Stimulated activated memory B cell treated with anti-CD40 and anti-IgM and Interleukin-4, amounts not matched to agents 10 μg/mL and 1 μg/mL and 100 μg/mL, for 72 hours (primary cell): ENCODE measurements at regions not wholly inside any gene's neighbourhood (a gene's known extent, or its start where the extent isn't known, plus 50 kb on each side); places are given as distances from the start of the nearest gene placed in this dataset.

Experiments
- ATAC-seq: fragments of 150-1000 bp; cut with Tn5 transposase; 2 replicates; pipeline ENCODE4 v1.10.0; 2021
- H3K27ac Mint-ChIP-seq: one replicate; pipeline ENCODE4 v1.8.0; 2022; ENCODE audit warnings: mild to moderate bottlenecking, mixed read lengths
- H3K27me3 Mint-ChIP-seq: one replicate; pipeline ENCODE4 v1.8.0; 2022; ENCODE audit warnings: mixed read lengths
- H3K36me3 Mint-ChIP-seq: one replicate; pipeline ENCODE4 v1.8.0; 2022; ENCODE audit warnings: mixed read lengths
- H3K4me1 Mint-ChIP-seq: one replicate; pipeline ENCODE4 v1.8.0; 2022; ENCODE audit warnings: mixed read lengths
- H3K4me3 Mint-ChIP-seq: one replicate; pipeline ENCODE4 v1.8.0; 2022; ENCODE audit warnings: mild to moderate bottlenecking, moderate library complexity, mixed read lengths
- H3K9me3 Mint-ChIP-seq: one replicate; pipeline ENCODE4 v1.8.0; 2022; ENCODE audit warnings: mixed read lengths

GRCh38 chr13:40446365-40446764, 220.1 kb downstream of the FOXO1 start:
- Mint-ChIP-seq H3K27me3 (no peaks in the 10 kb centered on the region), H3K4me3 (no peak overlapping the region), H3K27ac (peak overlapping the region; percentile 87), H3K4me1 (peaks cover 57% of the 10 kb centered on the region), H3K9me3 (peaks cover 9% of the 10 kb centered on the region), H3K36me3 (no peaks in the 10 kb centered on the region)
- no peak for ATAC-seq

GRCh38 chr13:40447857-40448256, 218.6 kb downstream of the FOXO1 start:
- no peak for ATAC-seq
- H3K4me1 Mint-ChIP-seq: peaks cover 69% of the 10 kb centered on the region
- H3K27ac Mint-ChIP-seq: peak overlapping the region; percentile 70

GRCh38 chr13:40452038-40452666, 214.3 kb downstream of the FOXO1 start:
- Mint-ChIP-seq H3K9me3 (peaks cover 6% of the 10 kb centered on the region), H3K4me1 (peaks cover 33% of the 10 kb centered on the region), H3K4me3 (no peak overlapping the region), H3K36me3 (no peaks in the 10 kb centered on the region), H3K27me3 (no peaks in the 10 kb centered on the region), H3K27ac (peak overlapping the region; percentile 51)
- ATAC-seq: peak; percentile 55

More at GRCh38 chr13:40447857-40448256, 218.6 kb downstream of the FOXO1 start:
- H3K9me3 Mint-ChIP-seq: peaks cover 9% of the 10 kb centered on the region
- H3K4me3 Mint-ChIP-seq: no peak overlapping the region
- H3K27me3 Mint-ChIP-seq: no peaks in the 10 kb centered on the region
- H3K36me3 Mint-ChIP-seq: no peaks in the 10 kb centered on the region

GRCh38 chr13:40452741-40453334, 213.6 kb downstream of the FOXO1 start:
- no peaks in the 10 kb centered on the region for H3K36me3 Mint-ChIP-seq
- H3K4me3 Mint-ChIP-seq: no peak overlapping the region
- H3K9me3 Mint-ChIP-seq: peaks cover 6% of the 10 kb centered on the region
- ATAC-seq: no peak
- H3K27ac Mint-ChIP-seq: peak overlapping the region; percentile 51
- peaks cover 30% of the 10 kb centered on the region for H3K4me1 Mint-ChIP-seq
- H3K27me3 Mint-ChIP-seq: no peaks in the 10 kb centered on the region

- no peaks in the 10 kb centered on the region for H3K36me3 Mint-ChIP-seq
- ATAC-seq: no peak
Observed at GRCh38 chr13:40453351-40454021, 213.0 kb downstream of the FOXO1 start.

GRCh38 chr13:40456397-40456953, 210.0 kb downstream of the FOXO1 start:
- Mint-ChIP-seq H3K36me3 (no peaks in the 10 kb centered on the region), H3K27ac (no peak overlapping the region), H3K4me3 (no peak overlapping the region), H3K9me3 (no peaks in the 10 kb centered on the region), H3K27me3 (no peaks in the 10 kb centered on the region), H3K4me1 (peaks cover 17% of the 10 kb centered on the region)
- no peak for ATAC-seq

More at GRCh38 chr13:40453351-40454021, 213.0 kb downstream of the FOXO1 start:
- H3K4me1 Mint-ChIP-seq: peaks cover 24% of the 10 kb centered on the region
- no peaks in the 10 kb centered on the region for H3K27me3 Mint-ChIP-seq
- peak overlapping the region; percentile 51 for H3K27ac Mint-ChIP-seq
- H3K9me3 Mint-ChIP-seq: peaks cover 3% of the 10 kb centered on the region
- H3K4me3 Mint-ChIP-seq: no peak overlapping the region

- Mint-ChIP-seq H3K27ac (no peak overlapping the region), H3K36me3 (no peaks in the 10 kb centered on the region), H3K4me1 (peaks cover 13% of the 10 kb centered on the region), H3K9me3 (no peaks in the 10 kb centered on the region), H3K27me3 (no peaks in the 10 kb centered on the region), H3K4me3 (no peak overlapping the region)
- ATAC-seq: no peak
Observed at GRCh38 chr13:40456979-40457553, 209.4 kb downstream of the FOXO1 start.

DNA sequence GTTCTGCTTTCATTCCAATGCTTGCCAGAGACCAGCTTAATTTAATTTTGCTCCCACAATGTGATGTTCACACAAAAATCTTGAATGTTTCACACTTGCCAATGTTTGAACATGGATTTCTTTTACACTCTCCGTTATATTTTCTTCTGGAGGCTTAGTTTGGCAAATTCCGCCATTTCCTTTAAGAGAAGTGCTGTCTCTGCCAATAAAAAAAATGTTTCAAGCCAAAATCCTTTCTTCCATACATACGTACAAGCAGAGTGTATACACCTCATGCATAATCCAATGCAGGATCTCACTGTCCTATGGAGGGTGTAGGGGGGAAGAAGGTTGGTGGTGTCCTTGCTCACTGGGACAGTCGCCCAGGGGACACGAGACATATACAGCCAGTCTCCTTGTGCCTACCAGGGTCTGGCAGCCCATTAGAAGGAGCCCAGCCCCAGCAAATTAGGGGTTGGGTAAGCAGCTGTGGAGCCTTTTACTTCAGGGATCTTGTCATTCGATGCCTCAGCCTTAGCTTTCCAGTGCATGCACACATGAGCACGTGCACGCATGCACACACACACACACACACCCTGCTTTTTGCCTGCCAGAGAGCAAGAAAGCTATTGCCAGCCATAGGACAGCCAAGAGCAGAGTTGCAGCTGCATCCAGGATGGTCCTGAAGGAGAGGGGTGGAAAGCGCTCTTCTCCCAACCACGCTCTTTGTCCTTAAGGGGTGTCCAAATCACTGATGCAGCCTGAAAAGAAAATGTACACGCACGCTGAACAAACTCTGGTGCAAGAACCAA, 208.3 kb downstream of the FOXO1 start:
- no peaks in the 10 kb centered on the region for H3K27me3 Mint-ChIP-seq
- no peak overlapping the region for H3K27ac Mint-ChIP-seq
- no peak for ATAC-seq
- peaks cover 2% of the 10 kb centered on the region for H3K4me1 Mint-ChIP-seq
- no peaks in the 10 kb centered on the region for H3K36me3 Mint-ChIP-seq
- no peak overlapping the region for H3K4me3 Mint-ChIP-seq
- H3K9me3 Mint-ChIP-seq: no peaks in the 10 kb centered on the region

DNA sequence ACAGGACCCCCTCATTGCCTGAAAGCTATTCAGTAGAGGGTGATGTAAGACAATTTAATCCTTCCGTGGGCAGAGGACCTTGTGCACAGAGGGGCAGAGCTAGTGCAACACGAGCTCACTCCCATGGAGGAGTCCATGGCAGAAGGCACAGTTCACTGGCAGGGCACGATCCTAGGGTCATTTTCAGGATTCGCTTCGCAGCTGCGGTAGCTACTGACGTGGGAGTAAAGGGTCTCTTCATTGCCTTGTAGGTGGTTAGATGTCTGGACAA, 207.8 kb downstream of the FOXO1 start:
- peaks cover under 1% of the 10 kb centered on the region for H3K4me1 Mint-ChIP-seq
- no peak overlapping the region for H3K27ac Mint-ChIP-seq
- ATAC-seq: no peak
- H3K27me3 Mint-ChIP-seq: no peaks in the 10 kb centered on the region
- no peaks in the 10 kb centered on the region for H3K36me3 Mint-ChIP-seq
- no peak overlapping the region for H3K4me3 Mint-ChIP-seq
- no peaks in the 10 kb centered on the region for H3K9me3 Mint-ChIP-seq

DNA sequence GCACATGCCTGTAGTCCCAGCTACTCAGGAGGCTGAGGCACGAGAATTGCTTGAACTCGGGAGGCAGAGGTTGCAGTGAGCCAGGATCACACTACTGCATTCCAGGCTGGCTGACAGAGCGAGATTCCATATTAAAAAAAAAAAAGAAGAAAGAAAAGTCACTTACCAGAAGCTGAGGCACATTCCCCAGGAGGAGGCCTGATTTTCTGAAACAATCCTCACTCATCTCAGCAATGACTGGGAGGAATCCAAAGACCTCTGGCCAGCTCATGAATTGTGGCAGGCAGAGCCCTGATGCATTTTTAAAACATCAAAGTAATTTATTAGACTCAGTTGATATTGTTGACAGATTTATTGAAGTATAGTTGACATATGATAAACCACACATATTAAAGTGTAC, 206.3 kb downstream of the FOXO1 start:
- H3K4me1 Mint-ChIP-seq: peaks cover 15% of the 10 kb centered on the region
- no peaks in the 10 kb centered on the region for H3K36me3 Mint-ChIP-seq
- peak overlapping the region; percentile 54 for H3K27ac Mint-ChIP-seq
- no peak overlapping the region for H3K4me3 Mint-ChIP-seq
- H3K27me3 Mint-ChIP-seq: no peaks in the 10 kb centered on the region
- ATAC-seq: no peak
- no peaks in the 10 kb centered on the region for H3K9me3 Mint-ChIP-seq

- Mint-ChIP-seq H3K27ac (peak overlapping the region; percentile 15), H3K27me3 (no peaks in the 10 kb centered on the region), H3K9me3 (peaks cover 6% of the 10 kb centered on the region), H3K4me1 (peaks cover 17% of the 10 kb centered on the region), H3K36me3 (no peaks in the 10 kb centered on the region), H3K4me3 (no peak overlapping the region)
- peak; percentile 65 for ATAC-seq
Observed at GRCh38 chr13:40464337-40465014, 202.0 kb downstream of the FOXO1 start.

DNA sequence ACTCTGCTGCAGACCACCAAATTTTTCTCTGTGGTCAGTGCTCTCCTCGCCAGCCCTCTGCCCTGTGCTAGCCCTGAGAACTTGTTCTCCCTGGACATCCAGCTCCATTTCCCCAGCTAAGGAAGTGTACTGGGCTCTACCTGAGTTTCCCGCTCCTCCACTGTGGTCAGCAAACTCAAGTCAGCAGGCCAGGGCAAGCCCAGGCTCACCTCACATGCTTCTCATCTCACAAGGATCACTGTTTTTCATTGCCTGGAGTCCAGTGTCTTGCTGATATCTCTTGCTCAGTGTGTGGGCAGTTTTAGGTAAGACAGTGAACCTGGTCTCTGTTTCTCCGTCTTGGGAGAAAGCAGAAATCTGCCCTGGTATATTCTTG, 201.4 kb downstream of the FOXO1 start:
- Mint-ChIP-seq H3K27me3 (no peaks in the 10 kb centered on the region), H3K36me3 (no peaks in the 10 kb centered on the region), H3K27ac (peak overlapping the region; percentile 15), H3K4me3 (no peak overlapping the region), H3K4me1 (peaks cover 17% of the 10 kb centered on the region), H3K9me3 (peaks cover 6% of the 10 kb centered on the region)
- no peak for ATAC-seq

DNA sequence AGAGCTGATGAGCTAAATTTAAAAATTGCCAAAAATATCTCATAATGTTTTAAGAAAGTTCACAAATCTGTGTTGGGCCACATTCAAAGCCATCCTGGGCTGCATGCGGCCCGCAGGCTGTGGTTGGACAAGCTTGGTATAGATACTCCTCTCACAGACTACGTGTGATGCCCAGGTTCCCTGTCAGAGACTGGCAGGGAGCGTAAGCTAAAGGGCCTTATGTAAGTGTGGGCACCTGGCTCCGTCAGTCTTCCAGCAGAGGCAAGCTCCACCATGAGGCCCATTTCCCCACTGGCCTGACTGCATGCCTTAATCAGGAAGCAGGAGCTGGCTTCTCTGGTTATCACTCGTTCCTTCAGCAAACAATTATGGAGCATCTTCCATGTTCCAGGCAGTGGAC, 200.2 kb downstream of the FOXO1 start:
- Mint-ChIP-seq H3K27me3 (no peaks in the 10 kb centered on the region), H3K4me3 (no peak overlapping the region), H3K27ac (no peak overlapping the region), H3K4me1 (peaks cover 17% of the 10 kb centered on the region), H3K9me3 (peaks cover 6% of the 10 kb centered on the region), H3K36me3 (no peaks in the 10 kb centered on the region)
- ATAC-seq: no peak

DNA sequence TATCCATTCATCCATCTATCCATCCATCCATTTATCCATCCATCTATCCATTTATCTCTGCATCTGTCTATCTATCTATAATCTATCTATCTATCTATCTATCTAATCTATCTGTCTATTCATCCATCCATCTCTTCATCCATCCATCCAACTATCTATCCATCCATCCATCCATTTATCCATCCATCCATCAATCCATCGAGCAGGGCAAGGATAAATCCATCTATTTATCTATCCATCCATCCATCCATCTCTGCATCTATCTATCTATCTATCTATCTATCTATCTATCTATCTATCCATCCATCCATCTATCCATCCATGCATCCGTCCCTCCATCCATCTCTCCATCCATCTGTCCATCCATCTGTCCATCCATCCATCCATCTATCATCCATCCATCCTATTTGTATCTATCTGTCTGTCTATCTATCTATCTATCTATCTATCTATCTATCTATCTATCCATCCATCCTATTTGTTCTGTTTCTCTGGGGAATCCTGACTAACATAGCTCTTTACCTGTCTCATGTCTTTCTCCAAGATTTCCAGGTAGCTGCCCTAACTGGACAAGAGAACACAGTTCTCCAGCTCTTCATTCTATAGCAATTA, 198.1 kb downstream of the FOXO1 start:
- H3K27me3 Mint-ChIP-seq: no peaks in the 10 kb centered on the region

More for the DNA sequence above, 198.1 kb downstream of the FOXO1 start:
- Mint-ChIP-seq H3K27ac (no peak overlapping the region), H3K4me1 (peaks cover 23% of the 10 kb centered on the region), H3K36me3 (no peaks in the 10 kb centered on the region), H3K9me3 (peaks cover 6% of the 10 kb centered on the region), H3K4me3 (no peak overlapping the region)
- no peak for ATAC-seq
